Caco-2 (cell line): ENCODE measurements at regions not wholly inside any gene's neighbourhood (a gene's known extent, or its start where the extent isn't known, plus 50 kb on each side); places are given as distances from the start of the nearest gene placed in this dataset.

Source experiments
- BruUV-seq: library from RNA; stranded (reverse); fragments of 400-500 nt; replicated peaks from 2 replicates; lab custom pipeline; 2021; lab: Mats Ljungman, UMichigan
- CTCF ChIA-PET: fragments of 300-600 bp; sonication (Branson Sonifier 250); formaldehyde crosslinking; loops from one replicate; lab custom pipeline; 2022; ENCODE audit warnings: antibody characterized with exemption; lab: Charles Lee
- POLR2A ChIA-PET: fragments of 300-600 bp; sonication (Branson Sonifier 250); formaldehyde crosslinking; loops from one replicate; lab custom pipeline; 2022; ENCODE audit warnings: antibody characterized with exemption; lab: Charles Lee
- DNase-seq, 2 experiments: peaks; one replicate each; pipeline versions ENCODE4 v3.0.0 to v3.0.0-alpha.2; 2020 to 2022
- H3K27me3 ChIP-seq: replicated peaks from 2 replicates; pipeline ENCODE4 v1.6.0; 2011; ENCODE audit warnings: low read length; ENCODE audit not compliant: control insufficient read depth, insufficient read depth
- H3K36me3 ChIP-seq: 2 replicates; pipeline ENCODE4 v1.5.1; 2011; ENCODE audit warnings: low read length; ENCODE audit not compliant: control insufficient read depth, insufficient read depth
- H3K4me1 ChIP-seq: fragments of 250-450 bp; sonication (Bioruptor Pico); 2 replicates; pipeline ENCODE4 v1.5.1; 2020; ENCODE audit warnings: mild to moderate bottlenecking
- H3K4me3 ChIP-seq: 2 replicates; pipeline ENCODE4 v1.5.1; 2011; ENCODE audit warnings: low read depth, mild to moderate bottlenecking, control low read depth, low read length
- H3K9me3 ChIP-seq: fragments of 250-450 bp; sonication (Bioruptor Pico); 2 replicates; pipeline ENCODE4 v1.5.1; 2020; ENCODE audit warnings: mild to moderate bottlenecking, moderate library complexity
- H3K27ac Mint-ChIP-seq: one replicate; pipeline ENCODE4 v1.8.0; 2022; ENCODE audit warnings: mixed read lengths; ENCODE audit not compliant: unreplicated experiment
- H3K27me3 Mint-ChIP-seq: one replicate; pipeline ENCODE4 v1.8.0; 2022; ENCODE audit warnings: mixed read lengths; ENCODE audit not compliant: insufficient read depth, unreplicated experiment
- H3K36me3 Mint-ChIP-seq: one replicate; pipeline ENCODE4 v1.8.0; 2022; ENCODE audit warnings: mild to moderate bottlenecking, mixed read lengths; ENCODE audit not compliant: insufficient read depth, unreplicated experiment
- H3K4me1 Mint-ChIP-seq: one replicate; pipeline ENCODE4 v1.8.0; 2022; ENCODE audit warnings: low read depth, mixed read lengths; ENCODE audit not compliant: unreplicated experiment
- H3K4me3 Mint-ChIP-seq: one replicate; pipeline ENCODE4 v1.8.0; 2022; ENCODE audit warnings: mild to moderate bottlenecking, moderate library complexity, mixed read lengths; ENCODE audit not compliant: unreplicated experiment
- H3K9me3 Mint-ChIP-seq: one replicate; pipeline ENCODE4 v1.8.0; 2022; ENCODE audit warnings: mixed read lengths; ENCODE audit not compliant: unreplicated experiment
- CTCF ChIP-seq, 2 experiments: fragments of 200-600 bp in 1 of 2; IDR thresholded peaks; 1 replicate in 1 of 2; 2 replicates in 1 of 2; pipeline versions ENCODE4 v1.5.1 to v1.8.0; 2011 to 2022; ENCODE audit warnings: antibody characterized with exemption in 1 of 2, control low read depth in 1 of 2, inconsistent platforms in 1 of 2, low read depth in 1 of 2, low read length in 1 of 2, mild to moderate bottlenecking in 1 of 2, moderate library complexity in 1 of 2; ENCODE audit not compliant: insufficient read depth in 1 of 2, severe bottlenecking in 1 of 2, unreplicated experiment in 1 of 2
- intact Hi-C: fragments of 100-400 bp; cut with micrococcal nuclease; formaldehyde crosslinking; loops from one replicate; pipeline ENCODE4 v1.10.0; 2022; ENCODE audit not compliant: unreplicated experiment

DNA sequence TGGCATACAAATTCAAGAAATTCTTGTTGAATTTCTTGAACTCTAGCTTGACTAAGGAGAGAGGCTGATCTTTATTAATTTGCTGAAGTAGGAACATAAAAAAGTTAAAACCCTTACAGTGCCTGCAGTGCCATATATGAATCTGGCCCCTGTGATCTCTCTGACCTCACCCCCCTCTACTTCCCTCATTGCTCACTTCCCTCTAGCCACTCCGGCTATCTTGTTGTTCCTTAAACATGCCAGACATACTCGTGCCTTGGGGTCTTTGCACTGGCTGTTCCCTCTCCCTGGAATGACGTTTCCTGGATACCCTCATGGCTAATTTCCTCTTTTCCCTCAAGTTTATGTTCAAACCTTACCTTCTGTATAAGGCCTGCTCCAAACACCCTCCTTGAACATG lies 246.3 kb upstream of the SIX2 start:
- intact Hi-C loops: no loop called here
- no TSS peak for BruUV-seq
- Mint-ChIP-seq H3K4me3 (no peak overlapping the region), H3K27me3 (no peaks in the 10 kb centered on the region), H3K36me3 (no peaks in the 10 kb centered on the region), H3K9me3 (no peaks in the 10 kb centered on the region), H3K4me1 (peaks cover 5% of the 10 kb centered on the region), H3K27ac (no peak overlapping the region)
- no peak for TF ChIP-seq CTCF (IDR thresholded peaks at IDR 0.05; ENCODE audit: insufficient read depth in 1 of 2, low read depth in 1 of 2, low read length in 1 of 2, severe bottlenecking in 1 of 2, unreplicated experiment in 1 of 2)
- no peak overlapping the region for H3K4me3 ChIP-seq
- no peaks in the 10 kb centered on the region for H3K27me3 ChIP-seq
- POLR2A ChIA-PET: no interaction called here
- DNase-seq: no peak
- CTCF ChIA-PET: no interaction called here
- no peaks in the 10 kb centered on the region for H3K9me3 ChIP-seq
- peaks cover 7% of the 10 kb centered on the region for H3K4me1 ChIP-seq
- no peaks in the 10 kb centered on the region for H3K36me3 ChIP-seq

- Mint-ChIP-seq H3K27ac (no peak overlapping the region), H3K4me1 (peaks cover 5% of the 10 kb centered on the region), H3K9me3 (no peaks in the 10 kb centered on the region), H3K36me3 (no peaks in the 10 kb centered on the region), H3K27me3 (no peaks in the 10 kb centered on the region), H3K4me3 (no peak overlapping the region)
- no peak for TF ChIP-seq CTCF (IDR thresholded peaks at IDR 0.05; ENCODE audit: insufficient read depth in 1 of 2, low read depth in 1 of 2, low read length in 1 of 2, severe bottlenecking in 1 of 2, unreplicated experiment in 1 of 2)
- no peak overlapping the region for H3K4me3 ChIP-seq
- DNase-seq: no peak
- intact Hi-C loops: no loop called here
- ChIA-PET CTCF (no interaction called here), POLR2A (no interaction called here)
- H3K36me3 ChIP-seq: no peaks in the 10 kb centered on the region
- peaks cover 7% of the 10 kb centered on the region for H3K4me1 ChIP-seq
- H3K27me3 ChIP-seq: no peaks in the 10 kb centered on the region
- BruUV-seq: no TSS peak
- no peaks in the 10 kb centered on the region; the same call in 1 of the 2 replicates for H3K9me3 ChIP-seq
These were observed 244.8 kb upstream of the SIX2 start for GRCh38 chr2:45254025-45254424.

- Mint-ChIP-seq H3K27ac (no peak overlapping the region), H3K9me3 (no peaks in the 10 kb centered on the region), H3K4me3 (no peak overlapping the region), H3K27me3 (no peaks in the 10 kb centered on the region), H3K4me1 (peaks cover 5% of the 10 kb centered on the region), H3K36me3 (no peaks in the 10 kb centered on the region)
- TF ChIP-seq CTCF (IDR thresholded peaks at IDR 0.05; ENCODE audit: insufficient read depth in 1 of 2, low read depth in 1 of 2, low read length in 1 of 2, severe bottlenecking in 1 of 2, unreplicated experiment in 1 of 2): no peak
- Histone ChIP-seq H3K4me1 (peaks cover 7% of the 10 kb centered on the region), H3K27me3 (no peaks in the 10 kb centered on the region), H3K9me3 (no peaks in the 10 kb centered on the region; the same call in 1 of the 2 replicates), H3K36me3 (no peaks in the 10 kb centered on the region), H3K4me3 (no peak overlapping the region)
- DNase-seq: no peak
- BruUV-seq: no TSS peak
- intact Hi-C loops: no loop called here
- ChIA-PET POLR2A (no interaction called here), CTCF (no interaction called here)
These were observed 243.9 kb upstream of the SIX2 start for GRCh38 chr2:45253151-45253550.
